Natural killer cell treated with Interleukin-12 subunit alpha and Interleukin-12 subunit beta and Interleukin-15 and Interleukin-18, amount 100 ng/mL, for 72 hours (primary cell): ENCODE measurements at regions not wholly inside any gene's neighbourhood (a gene's known extent, or its start where the extent isn't known, plus 50 kb on each side); places are given as distances from the start of the nearest gene placed in this dataset.

Source experiments
- ATAC-seq, 2 donors: fragments of 150-1000 bp; cut with Tn5 transposase in 1 of 2; sonication (Bioruptor Pico), chemical (Tn5 transposase) in 1 of 2; 2 replicates each; pipeline ENCODE4 v1.10.0; 2021
- DNase-seq: peaks from one replicate; pipeline ENCODE4 v3.0.0; 2022; ENCODE audit warnings: low spot score
- H3K27ac Mint-ChIP-seq, 2 donors: 1 replicate in 1 of 2; 2 replicates in 1 of 2; pipeline ENCODE4 v1.8.0; 2022; ENCODE audit warnings: mixed read lengths in 2 of 2, mild to moderate bottlenecking in 1 of 2, moderate library complexity in 1 of 2
- H3K27me3 Mint-ChIP-seq, 2 donors: 1 replicate in 1 of 2; 2 replicates in 1 of 2; pipeline ENCODE4 v1.8.0; 2022; ENCODE audit warnings: mixed read lengths in 2 of 2
- H3K36me3 Mint-ChIP-seq: one replicate; pipeline ENCODE4 v1.8.0; 2022; ENCODE audit warnings: mixed read lengths
- H3K4me1 Mint-ChIP-seq, 2 donors: 1 replicate in 1 of 2; 2 replicates in 1 of 2; pipeline ENCODE4 v1.8.0; 2022; ENCODE audit warnings: low read depth in 2 of 2, mixed read lengths in 2 of 2, mild to moderate bottlenecking in 1 of 2
- H3K4me3 Mint-ChIP-seq: one replicate; pipeline ENCODE4 v1.8.0; 2022; ENCODE audit warnings: mixed read lengths
- H3K9me3 Mint-ChIP-seq: 2 replicates; pipeline ENCODE4 v1.8.0; 2022; ENCODE audit warnings: mixed read lengths

DNA sequence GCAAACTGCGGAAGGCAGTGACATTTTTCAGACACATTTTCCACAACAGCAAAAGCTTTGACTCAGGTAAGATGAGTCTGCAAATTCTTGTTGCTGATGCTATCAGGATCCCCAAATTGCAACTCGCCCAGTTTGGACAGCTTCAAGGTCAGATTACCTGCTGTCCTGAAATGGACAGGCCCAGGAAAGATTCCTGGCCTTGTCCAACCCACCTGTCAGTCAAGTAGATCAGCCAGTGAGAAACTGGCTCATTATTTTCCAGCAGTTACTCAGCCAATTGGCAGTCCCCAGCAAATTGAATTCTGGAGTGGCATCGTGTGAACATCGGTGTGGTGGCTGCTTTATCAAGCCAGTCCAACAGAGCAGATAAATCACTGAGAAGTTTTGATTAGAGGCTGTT lies 84.5 kb upstream of the SNAP25 start:
- no peak overlapping the region for H3K27ac Mint-ChIP-seq
- no peaks in the 10 kb centered on the region for H3K9me3 Mint-ChIP-seq
- DNase-seq (no peak), ATAC-seq (no peak)
- H3K4me1 Mint-ChIP-seq: no peaks in the 10 kb centered on the region
- H3K27me3 Mint-ChIP-seq: peaks cover 7 to 10% of the 10 kb centered on the region in 2 donors
- H3K36me3 Mint-ChIP-seq: no peaks in the 10 kb centered on the region
- no peak overlapping the region for H3K4me3 Mint-ChIP-seq

GRCh38 chr20:10135438-10135837 lies 83.2 kb upstream of the SNAP25 start:
- Mint-ChIP-seq H3K9me3 (no peaks in the 10 kb centered on the region), H3K27me3 (peaks cover 0 to 7% of the 10 kb centered on the region in 2 donors), H3K4me1 (no peaks in the 10 kb centered on the region), H3K36me3 (no peaks in the 10 kb centered on the region), H3K4me3 (no peak overlapping the region), H3K27ac (no peak overlapping the region)
- no peak for DNase-seq
- ATAC-seq: no peak

DNA sequence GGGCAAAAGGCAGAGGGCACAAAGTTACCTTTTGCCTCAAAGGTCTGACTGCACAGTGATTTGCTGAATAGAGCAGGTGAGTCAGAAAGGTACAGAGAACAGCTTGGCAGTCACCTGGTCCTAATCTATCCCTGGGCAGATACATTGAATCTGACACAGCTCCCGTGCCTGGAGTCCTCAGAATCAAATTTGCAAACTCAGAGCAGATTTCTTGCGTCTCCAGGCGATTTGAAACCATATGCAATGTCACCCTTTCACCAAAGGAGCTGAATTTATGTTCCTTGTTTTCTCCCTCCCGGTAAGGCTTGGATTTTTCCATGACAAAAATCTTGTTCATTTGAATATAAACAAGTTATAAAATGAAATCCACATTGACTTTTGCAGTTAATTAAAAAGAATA lies 81.6 kb upstream of the SNAP25 start:
- Mint-ChIP-seq H3K4me3 (no peak overlapping the region), H3K27me3 (peaks cover 10 to 13% of the 10 kb centered on the region in 2 donors), H3K27ac (no peak overlapping the region), H3K4me1 (no peaks in the 10 kb centered on the region), H3K9me3 (no peaks in the 10 kb centered on the region), H3K36me3 (no peaks in the 10 kb centered on the region)
- DNase-seq (no peak), ATAC-seq (no peak)

DNA sequence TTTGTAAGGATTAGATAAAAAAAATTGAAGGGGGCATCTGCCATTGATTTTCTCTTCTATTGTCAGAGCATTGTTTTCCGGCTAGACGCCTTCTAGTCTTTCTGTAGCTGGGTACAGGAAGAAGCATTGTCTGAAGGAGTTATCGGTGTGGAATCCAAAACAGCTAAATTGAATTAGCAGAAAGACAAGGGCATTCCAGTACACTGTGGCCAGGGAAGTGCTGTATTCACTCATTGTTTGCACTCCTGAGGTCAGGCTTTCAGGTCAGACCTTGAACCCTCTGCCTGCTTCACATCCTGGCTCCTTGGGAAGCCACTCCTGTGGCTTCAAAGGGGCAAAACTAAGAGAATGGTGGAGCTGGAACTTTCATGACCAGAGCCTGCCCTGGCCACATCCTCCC lies 81.1 kb upstream of the SNAP25 start:
- H3K27ac Mint-ChIP-seq: no peak overlapping the region
- DNase-seq: no peak

GRCh38 chr20:10157549-10157948 lies 61.1 kb upstream of the SNAP25 start:
- Mint-ChIP-seq H3K4me3 (no peak overlapping the region), H3K27me3 (peaks cover 16 to 40% of the 10 kb centered on the region in 2 donors), H3K9me3 (peaks cover 4% of the 10 kb centered on the region), H3K4me1 (no peaks in the 10 kb centered on the region), H3K27ac (no peak overlapping the region), H3K36me3 (no peaks in the 10 kb centered on the region)
- DNase-seq (no peak), ATAC-seq (no peak)

More for the DNA sequence above, 81.1 kb upstream of the SNAP25 start:
- Mint-ChIP-seq H3K36me3 (no peaks in the 10 kb centered on the region), H3K9me3 (no peaks in the 10 kb centered on the region), H3K4me1 (no peaks in the 10 kb centered on the region), H3K4me3 (no peak overlapping the region), H3K27me3 (peaks cover 10 to 13% of the 10 kb centered on the region in 2 donors)
- ATAC-seq: no peak

GRCh38 chr20:10167040-10167439 lies 51.6 kb upstream of the SNAP25 start:
- Mint-ChIP-seq H3K36me3 (no peaks in the 10 kb centered on the region), H3K4me1 (no peaks in the 10 kb centered on the region), H3K27ac (no peak overlapping the region), H3K9me3 (peaks cover 5% of the 10 kb centered on the region), H3K27me3 (peaks cover 15 to 36% of the 10 kb centered on the region in 2 donors), H3K4me3 (no peak overlapping the region)
- ATAC-seq: no peak
- DNase-seq: no peak

GRCh38 chr20:10167594-10167993 lies 51.0 kb upstream of the SNAP25 start:
- Mint-ChIP-seq H3K9me3 (peaks cover 5% of the 10 kb centered on the region), H3K27ac (no peak overlapping the region), H3K36me3 (no peaks in the 10 kb centered on the region), H3K4me1 (peaks cover 4% of the 10 kb centered on the region in 2 donors), H3K27me3 (peaks cover 18 to 37% of the 10 kb centered on the region in 2 donors), H3K4me3 (no peak overlapping the region)
- ATAC-seq: no peak
- DNase-seq: no peak
